ENCODE measurements at regions not wholly inside any gene's neighbourhood (a gene's known extent, or its start where the extent isn't known, plus 50 kb on each side); places are given as distances from the start of the nearest gene placed in this dataset.

DNA sequence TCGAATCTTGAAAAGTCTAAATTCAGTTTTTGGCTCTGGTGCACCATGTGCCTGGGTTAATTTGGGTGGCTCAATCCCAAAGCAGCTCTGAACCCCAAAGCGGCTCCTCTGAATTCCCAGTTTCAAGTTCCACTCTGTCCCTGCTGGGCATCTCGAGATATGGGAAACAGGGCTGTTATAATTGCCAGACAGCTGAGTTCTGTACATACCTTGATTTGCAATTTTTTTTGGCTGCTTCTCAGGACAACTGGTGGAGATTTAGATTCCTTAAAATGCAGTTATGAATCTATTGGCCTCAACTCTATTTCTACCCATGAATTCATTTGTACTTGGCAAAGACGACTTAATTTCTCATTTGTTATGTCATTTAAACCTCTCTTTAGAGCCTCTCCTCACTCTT is 808.5 kb downstream of the TLE4 start:
- Histone ChIP-seq H3K27me3 (ENCODE audit: control insufficient read depth, insufficient read depth, low read length) (no peaks in the 10 kb centered on the region), H3K27ac (ENCODE audit: low read length) (no peak overlapping the region), H3K4me3 (ENCODE audit: low read depth in 2 of 2, low read length in 2 of 2) (no peak overlapping the region), H3K36me3 (ENCODE audit: control insufficient read depth, insufficient read depth, low read length) (no peaks in the 10 kb centered on the region), H3K9me3 (ENCODE audit: control insufficient read depth, insufficient read depth, low read depth, low read length) (no peaks in the 10 kb centered on the region), H3K4me1 (ENCODE audit: control insufficient read depth, insufficient read depth, low read length) (no peaks in the 10 kb centered on the region)
- intact Hi-C loops (cut with micrococcal nuclease; ENCODE audit: unreplicated experiment) (no loop called here), in situ Hi-C loops (cut with HindIII; ENCODE audit: low pct_unique_long_range_greater_than_20kb, low sequenced_read_pairs) (no loop called here)
- ChIA-PET CTCF (no interaction called here), POLR2A (no interaction called here)
- DNase-seq (ENCODE audit: low read depth, low spot score): no peak
- ATAC-seq: no peak
- TF ChIP-seq, protein P1, sequence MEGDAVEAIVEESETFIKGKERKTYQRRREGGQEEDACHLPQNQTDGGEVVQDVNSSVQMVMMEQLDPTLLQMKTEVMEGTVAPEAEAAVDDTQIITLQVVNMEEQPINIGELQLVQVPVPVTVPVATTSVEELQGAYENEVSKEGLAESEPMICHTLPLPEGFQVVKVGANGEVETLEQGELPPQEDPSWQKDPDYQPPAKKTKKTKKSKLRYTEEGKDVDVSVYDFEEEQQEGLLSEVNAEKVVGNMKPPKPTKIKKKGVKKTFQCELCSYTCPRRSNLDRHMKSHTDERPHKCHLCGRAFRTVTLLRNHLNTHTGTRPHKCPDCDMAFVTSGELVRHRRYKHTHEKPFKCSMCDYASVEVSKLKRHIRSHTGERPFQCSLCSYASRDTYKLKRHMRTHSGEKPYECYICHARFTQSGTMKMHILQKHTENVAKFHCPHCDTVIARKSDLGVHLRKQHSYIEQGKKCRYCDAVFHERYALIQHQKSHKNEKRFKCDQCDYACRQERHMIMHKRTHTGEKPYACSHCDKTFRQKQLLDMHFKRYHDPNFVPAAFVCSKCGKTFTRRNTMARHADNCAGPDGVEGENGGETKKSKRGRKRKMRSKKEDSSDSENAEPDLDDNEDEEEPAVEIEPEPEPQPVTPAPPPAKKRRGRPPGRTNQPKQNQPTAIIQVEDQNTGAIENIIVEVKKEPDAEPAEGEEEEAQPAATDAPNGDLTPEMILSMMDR (IDR thresholded peaks at IDR 0.05): no peak
- TF ChIP-seq, protein P2, sequence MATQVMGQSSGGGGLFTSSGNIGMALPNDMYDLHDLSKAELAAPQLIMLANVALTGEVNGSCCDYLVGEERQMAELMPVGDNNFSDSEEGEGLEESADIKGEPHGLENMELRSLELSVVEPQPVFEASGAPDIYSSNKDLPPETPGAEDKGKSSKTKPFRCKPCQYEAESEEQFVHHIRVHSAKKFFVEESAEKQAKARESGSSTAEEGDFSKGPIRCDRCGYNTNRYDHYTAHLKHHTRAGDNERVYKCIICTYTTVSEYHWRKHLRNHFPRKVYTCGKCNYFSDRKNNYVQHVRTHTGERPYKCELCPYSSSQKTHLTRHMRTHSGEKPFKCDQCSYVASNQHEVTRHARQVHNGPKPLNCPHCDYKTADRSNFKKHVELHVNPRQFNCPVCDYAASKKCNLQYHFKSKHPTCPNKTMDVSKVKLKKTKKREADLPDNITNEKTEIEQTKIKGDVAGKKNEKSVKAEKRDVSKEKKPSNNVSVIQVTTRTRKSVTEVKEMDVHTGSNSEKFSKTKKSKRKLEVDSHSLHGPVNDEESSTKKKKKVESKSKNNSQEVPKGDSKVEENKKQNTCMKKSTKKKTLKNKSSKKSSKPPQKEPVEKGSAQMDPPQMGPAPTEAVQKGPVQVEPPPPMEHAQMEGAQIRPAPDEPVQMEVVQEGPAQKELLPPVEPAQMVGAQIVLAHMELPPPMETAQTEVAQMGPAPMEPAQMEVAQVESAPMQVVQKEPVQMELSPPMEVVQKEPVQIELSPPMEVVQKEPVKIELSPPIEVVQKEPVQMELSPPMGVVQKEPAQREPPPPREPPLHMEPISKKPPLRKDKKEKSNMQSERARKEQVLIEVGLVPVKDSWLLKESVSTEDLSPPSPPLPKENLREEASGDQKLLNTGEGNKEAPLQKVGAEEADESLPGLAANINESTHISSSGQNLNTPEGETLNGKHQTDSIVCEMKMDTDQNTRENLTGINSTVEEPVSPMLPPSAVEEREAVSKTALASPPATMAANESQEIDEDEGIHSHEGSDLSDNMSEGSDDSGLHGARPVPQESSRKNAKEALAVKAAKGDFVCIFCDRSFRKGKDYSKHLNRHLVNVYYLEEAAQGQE (IDR thresholded peaks at IDR 0.05; ENCODE audit: insufficient read depth in 1 of 2, low read depth in 2 of 2, low read length in 1 of 2): no peak
- no peak for TF ChIP-seq SIN3A (IDR thresholded peaks at IDR 0.05; ENCODE audit: borderline replicate concordance, insufficient read depth, low read depth, low read length)
- TF ChIP-seq TCF7L2 (IDR thresholded peaks at IDR 0.05; ENCODE audit: low read depth, low read length): no peak
- no peak for TF ChIP-seq POLR2AphosphoS5 (IDR thresholded peaks at IDR 0.05; ENCODE audit: low read depth, low read length)
- BruUV-seq (replicated peaks): no TSS peak

DNA sequence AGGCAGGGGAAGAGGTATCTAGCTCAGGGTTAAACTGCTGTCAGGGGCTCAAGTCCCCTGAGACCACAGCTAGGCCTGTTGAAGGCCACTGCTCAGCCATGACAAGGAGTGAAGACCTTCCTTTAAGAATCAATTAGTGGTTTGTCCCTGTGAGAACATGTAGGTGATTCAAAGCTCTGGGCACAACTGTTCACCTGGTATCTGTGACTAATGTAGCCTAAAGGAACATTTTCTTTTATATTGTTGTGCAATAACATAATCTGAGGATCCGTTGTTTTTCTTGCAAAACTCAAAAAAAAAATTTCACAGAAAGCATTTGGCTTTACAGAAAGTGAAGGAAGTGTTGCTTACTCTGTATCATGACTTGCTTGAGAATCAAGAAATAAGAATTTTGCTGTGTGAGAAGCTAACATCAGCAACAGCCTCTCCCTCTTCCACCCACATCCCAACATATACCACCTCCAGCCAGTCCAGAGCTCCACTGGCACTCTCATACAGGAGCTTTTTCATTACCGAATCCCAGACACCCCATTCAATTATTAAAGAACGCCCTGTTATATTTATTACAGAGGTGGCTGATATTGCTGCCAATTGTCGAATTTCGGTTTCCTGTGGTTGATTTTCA is 807.0 kb downstream of the TLE4 start:
- no TSS peak for BruUV-seq (replicated peaks)
- in situ Hi-C loops (cut with HindIII; ENCODE audit: low pct_unique_long_range_greater_than_20kb, low sequenced_read_pairs) (no loop called here), intact Hi-C loops (cut with micrococcal nuclease; ENCODE audit: unreplicated experiment) (no loop called here)
- ChIA-PET POLR2A (no interaction called here), CTCF (no interaction called here)
- DNase-seq (ENCODE audit: low read depth, low spot score): no peak
- TF ChIP-seq POLR2AphosphoS5 (IDR thresholded peaks at IDR 0.05; ENCODE audit: low read depth, low read length) (no peak), SIN3A (IDR thresholded peaks at IDR 0.05; ENCODE audit: borderline replicate concordance, insufficient read depth, low read depth, low read length) (no peak), TCF7L2 (IDR thresholded peaks at IDR 0.05; ENCODE audit: low read depth, low read length) (no peak)
- TF ChIP-seq, protein P2 (IDR thresholded peaks at IDR 0.05; ENCODE audit: insufficient read depth in 1 of 2, low read depth in 2 of 2, low read length in 1 of 2): no peak
- TF ChIP-seq, protein P1 (IDR thresholded peaks at IDR 0.05): no peak
- H3K4me1 ChIP-seq (ENCODE audit: control insufficient read depth, insufficient read depth, low read length): no peaks in the 10 kb centered on the region
- H3K36me3 ChIP-seq (ENCODE audit: control insufficient read depth, insufficient read depth, low read length): no peaks in the 10 kb centered on the region
- H3K9me3 ChIP-seq (ENCODE audit: control insufficient read depth, insufficient read depth, low read depth, low read length): no peaks in the 10 kb centered on the region
- no peaks in the 10 kb centered on the region for H3K27me3 ChIP-seq (ENCODE audit: control insufficient read depth, insufficient read depth, low read length)
- no peak for ATAC-seq
- H3K27ac ChIP-seq (ENCODE audit: low read length): no peak overlapping the region
- H3K4me3 ChIP-seq (ENCODE audit: low read depth in 2 of 2, low read length in 2 of 2): no peak overlapping the region

All from Panc1 (cell line).